Islet of Langerhans (tissue), 1 donor: ENCODE measurements at regions not wholly inside any gene's neighbourhood (a gene's known extent, or its start where the extent isn't known, plus 50 kb on each side); places are given as distances from the start of the nearest gene placed in this dataset.

Experiments used
- FAIRE-seq: peaks from one replicate; lab custom pipeline; 2011; peaks lifted over from hg19 to GRCh38; lab: Jason Lieb, UNC

DNA sequence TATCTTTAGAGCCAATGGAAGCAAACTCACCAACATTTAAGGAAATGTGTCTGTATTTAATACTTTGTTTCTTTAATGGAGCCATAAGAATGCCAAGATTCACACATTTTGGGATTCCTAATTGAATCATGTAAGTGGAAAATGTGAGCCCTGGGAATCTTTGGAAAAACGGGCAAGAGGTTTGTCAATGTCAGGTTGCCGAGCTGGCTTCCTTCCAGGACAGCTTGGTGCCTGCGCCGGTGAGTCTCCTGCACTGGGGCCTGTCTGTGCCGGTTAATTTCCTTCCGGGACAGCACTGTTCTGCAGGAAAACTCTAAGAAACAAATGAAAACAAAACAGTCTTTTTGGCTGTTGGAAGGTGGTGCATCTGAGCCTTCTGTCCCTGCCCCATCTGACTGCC is 210.6 kb downstream of the HAPSTR1 start:
- no peak for FAIRE-seq

- no peak for FAIRE-seq
Measured at GRCh38 chr16:9306753-9307152, 215.3 kb downstream of the HAPSTR1 start.

DNA sequence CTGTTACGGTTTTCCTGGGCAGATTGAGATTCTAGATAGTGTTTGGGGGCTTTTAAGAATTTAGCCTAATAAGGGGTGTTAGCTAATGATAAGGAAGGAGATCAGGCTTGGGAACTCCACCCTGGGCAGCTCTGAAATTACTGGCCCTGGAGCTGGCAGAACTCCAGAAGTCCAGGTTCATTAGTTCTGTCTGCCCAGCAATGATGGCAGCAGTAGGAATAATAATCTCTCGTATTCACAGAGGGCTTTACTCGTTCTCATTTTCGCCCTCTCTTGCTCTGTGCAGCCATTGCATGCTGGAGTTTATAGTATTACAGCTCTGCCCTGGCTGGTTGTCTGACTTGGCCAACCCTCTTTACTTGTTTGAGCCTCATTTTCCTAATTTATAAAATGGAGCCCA is 216.0 kb downstream of the HAPSTR1 start:
- FAIRE-seq, result no peak

DNA sequence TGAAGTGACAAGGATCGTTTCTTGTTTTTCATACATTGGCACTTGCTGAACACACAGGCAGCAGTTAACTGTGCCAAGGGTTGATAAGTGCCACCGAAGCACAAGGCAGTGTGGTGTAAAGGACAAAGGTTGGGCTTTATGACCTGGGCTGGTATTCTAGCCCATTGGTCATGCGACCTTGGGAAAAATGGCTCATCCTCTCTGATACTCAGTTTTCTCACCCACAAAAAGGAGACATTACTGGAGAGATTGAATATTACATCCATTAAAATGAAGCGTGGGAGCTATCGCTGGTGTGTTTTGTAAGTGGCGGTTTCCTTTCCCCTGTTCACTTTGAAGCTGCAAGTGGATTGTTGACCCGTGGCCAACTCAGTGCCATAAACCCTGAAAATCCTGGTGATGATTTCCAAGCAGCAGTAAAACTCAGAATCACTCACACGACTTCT is 216.9 kb downstream of the HAPSTR1 start:
- no peak for FAIRE-seq

GRCh38 chr16:9308850-9309249 is 217.4 kb downstream of the HAPSTR1 start:
- peak; percentile 95 for FAIRE-seq

DNA sequence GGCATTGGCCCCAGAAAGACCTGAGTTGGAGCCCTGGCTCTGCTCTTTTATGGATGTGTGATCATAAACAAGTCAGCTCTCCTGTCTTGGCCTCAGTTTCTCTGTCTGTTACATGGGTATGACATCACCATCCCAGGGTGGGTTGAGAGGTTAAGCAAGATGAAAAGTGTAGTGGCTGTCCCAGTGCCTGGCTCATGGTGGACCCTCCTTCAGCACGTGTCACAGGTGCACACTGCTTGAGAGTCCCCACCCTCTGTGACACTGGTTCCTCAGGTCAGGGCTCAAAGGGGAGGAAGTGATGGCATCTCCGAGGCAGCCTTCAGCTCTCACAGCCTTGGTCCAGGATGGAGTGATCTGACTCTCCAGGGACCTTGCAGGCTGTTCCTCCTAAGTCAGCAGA is 218.4 kb downstream of the HAPSTR1 start:
- FAIRE-seq, result no peak

- FAIRE-seq, result no peak
Measured at GRCh38 chr16:9311303-9311954, 220.0 kb downstream of the HAPSTR1 start.

DNA sequence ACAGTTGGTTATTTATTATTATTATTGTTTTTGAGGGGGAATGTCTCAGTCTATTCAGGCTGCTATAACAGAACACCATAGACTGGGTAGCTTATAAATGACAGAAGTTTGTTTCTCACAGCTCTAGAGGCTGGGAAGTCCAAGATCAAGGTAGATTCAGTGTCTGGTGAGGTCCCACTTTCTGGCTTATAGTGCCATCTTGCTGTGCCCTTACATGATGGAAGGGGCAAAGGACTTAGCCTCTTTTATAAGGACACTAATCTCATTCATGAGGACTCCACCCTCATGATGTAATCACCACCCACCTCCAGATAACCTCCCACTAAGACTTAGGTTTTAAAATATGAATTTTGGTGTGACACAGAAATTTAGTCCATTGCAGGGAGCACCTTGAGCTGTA is 224.6 kb downstream of the HAPSTR1 start:
- no peak for FAIRE-seq

DNA sequence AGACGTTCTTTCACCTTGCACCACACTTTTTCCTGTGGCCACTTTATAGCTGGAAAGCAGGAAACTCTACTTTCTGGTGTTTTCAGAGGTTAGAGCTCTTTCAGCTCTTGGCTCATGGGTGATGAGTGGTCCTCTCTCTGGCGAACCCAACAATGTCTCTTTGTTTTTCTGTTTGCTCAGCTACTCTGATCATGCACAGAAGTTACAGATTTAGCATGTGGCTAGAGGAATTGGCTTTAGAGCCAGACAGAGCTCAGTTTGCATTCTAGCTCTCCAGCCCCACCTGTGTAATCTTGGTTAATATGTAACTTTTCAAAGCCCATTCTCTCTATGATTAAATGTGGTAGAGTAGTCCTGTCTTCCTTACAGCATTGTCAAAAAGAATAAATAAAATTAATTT is 225.2 kb downstream of the HAPSTR1 start:
- FAIRE-seq, result peak; percentile 96

DNA sequence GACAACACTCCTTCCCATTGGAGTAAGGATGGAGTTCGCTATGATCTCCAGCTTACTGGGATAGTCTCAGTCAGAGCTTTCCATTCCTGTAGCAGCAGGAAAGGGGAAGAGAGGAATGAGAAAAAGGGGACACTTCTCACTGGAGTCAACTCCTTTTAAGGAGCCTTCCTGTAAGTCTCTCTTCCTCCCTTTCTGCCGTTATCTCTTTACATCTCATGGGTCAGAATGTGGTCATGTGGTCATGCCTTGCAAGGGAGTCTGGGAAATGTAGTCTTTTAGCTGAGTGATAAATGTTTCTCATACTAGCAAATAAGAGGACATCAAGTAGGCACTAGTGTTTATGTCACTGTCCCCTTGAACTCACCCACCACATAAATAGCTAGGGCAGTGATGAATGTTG is 227.3 kb downstream of the HAPSTR1 start:
- FAIRE-seq, result no peak

DNA sequence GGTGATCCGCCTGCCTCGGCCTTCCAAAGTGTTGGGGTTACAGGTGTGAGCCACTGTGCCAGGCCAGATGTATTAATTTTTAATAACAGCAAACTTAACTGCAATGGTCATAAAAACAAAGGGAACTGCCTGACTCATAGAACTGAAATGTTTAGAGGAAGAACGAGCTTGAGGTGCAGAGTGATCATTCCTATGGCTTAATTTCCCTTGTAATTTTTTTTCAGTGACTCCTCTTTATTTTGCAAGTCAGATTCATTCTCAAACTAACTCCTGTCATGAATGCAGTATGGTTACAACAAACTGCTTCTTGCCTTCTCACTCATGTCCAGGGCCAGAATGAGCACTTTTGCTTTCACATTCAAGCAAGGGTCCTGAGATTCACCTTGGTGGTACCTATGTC is 231.3 kb downstream of the HAPSTR1 start:
- FAIRE-seq, result no peak

DNA sequence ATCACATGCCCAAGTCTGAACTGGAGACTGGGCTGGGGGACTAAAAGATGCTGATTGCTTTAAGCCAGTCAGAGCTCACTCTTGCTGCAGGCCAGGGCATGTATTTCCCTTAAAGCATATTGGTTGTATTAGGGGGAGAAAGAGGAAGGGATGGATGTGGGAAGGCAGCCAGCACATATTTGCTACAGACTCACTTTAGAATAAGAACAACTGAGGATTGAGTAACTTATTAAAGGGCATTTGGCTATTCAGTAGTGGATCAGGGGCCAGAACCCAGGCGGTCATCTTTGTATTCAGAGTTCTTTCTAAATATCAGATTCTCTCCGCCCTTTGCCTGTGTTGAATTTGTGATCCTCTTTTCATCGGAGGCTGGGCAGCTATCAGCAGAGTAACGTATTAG is 231.7 kb downstream of the HAPSTR1 start:
- FAIRE-seq, result no peak

GRCh38 chr16:9327253-9327652 is 235.8 kb downstream of the HAPSTR1 start:
- FAIRE-seq, result no peak

DNA sequence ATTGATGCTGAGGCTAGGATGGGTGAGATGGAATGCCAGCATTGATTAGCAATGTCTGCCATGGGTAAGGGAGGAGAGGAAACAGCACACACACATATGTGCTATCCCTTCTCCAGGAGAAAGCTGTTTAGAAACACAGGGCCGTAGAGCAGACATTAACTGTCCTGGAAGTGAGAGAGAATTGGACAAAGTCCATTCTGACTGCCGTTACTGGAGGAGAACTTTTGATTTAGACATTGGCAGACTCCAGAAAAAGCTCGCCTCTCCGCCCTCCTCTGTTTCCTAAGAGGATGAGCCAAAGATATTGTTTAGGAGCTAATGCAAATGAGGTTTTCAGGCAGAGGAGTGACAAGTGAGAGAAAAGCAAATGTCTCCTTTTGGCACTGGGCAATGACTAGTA is 237.0 kb downstream of the HAPSTR1 start:
- no peak for FAIRE-seq

- no peak for FAIRE-seq
Measured at GRCh38 chr16:9330095-9330494, 238.7 kb downstream of the HAPSTR1 start.

DNA sequence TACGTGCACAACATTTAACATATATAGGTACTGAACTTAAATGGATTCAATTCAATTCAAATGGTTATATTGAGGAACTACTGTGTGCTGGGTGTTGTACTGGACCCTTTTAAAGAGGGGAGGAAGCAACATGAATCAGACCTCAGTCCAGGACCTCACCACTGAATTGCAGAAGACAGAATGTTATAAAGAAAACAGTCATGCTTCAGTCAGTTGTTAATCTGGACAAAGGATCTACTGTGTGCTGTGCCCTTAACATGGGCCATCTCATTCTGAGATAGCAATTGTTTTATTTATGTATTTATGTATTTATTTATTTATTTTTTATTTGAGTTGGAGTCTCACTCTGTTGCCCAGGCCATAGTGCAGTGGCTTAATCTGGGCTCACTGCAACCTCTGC is 240.1 kb downstream of the HAPSTR1 start:
- no peak for FAIRE-seq

DNA sequence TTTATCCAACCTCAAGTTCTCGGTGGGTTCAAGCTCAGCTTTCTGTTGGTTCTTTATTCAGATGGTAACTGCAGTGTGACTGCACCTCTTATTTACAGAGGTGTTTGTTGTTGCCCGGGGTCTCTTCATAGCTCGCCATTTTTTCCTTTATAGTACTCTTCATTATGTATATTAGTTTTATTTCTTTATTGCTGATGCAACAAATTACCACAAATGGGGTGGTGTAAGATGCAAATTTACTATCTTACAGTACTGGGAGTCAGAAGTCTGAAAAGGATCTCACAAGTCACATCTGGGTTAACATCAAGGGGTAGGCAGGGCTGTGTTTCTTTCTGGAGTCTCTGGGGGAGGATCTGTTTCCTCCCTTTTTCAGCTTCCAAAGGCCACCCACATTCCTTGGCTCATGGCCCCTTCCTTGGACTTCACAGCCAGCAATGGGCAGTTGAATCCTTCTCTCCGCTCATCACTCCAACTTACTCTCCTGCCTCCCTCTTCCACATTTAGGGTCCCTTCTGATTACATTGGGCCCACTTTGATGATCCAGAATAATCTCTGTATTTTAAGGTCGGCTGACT is 241.2 kb downstream of the HAPSTR1 start:
- no peak for FAIRE-seq

- FAIRE-seq, result no peak
Measured at GRCh38 chr16:9333469-9333868, 242.0 kb downstream of the HAPSTR1 start.

DNA sequence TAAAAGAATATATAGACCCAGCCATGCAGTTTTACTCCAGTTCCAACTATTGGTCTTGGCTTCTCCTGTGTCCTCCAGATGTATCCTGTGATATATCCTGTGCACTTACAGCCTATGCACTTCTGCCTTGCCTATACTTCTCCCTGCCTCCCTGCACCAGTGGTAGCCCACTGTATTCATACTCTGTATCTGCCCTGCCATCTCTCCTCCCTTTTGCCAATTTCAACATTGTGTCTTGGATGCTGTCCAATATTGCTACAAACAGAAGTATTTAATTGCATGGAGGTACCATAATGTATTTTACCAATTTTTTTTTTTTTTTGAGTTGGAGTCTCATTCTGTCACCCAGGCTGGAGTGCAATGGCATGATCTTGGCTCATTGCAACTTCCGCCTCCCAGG is 242.7 kb downstream of the HAPSTR1 start:
- FAIRE-seq, result no peak

GRCh38 chr16:9337308-9338032 is 246.0 kb downstream of the HAPSTR1 start:
- no peak for FAIRE-seq

DNA sequence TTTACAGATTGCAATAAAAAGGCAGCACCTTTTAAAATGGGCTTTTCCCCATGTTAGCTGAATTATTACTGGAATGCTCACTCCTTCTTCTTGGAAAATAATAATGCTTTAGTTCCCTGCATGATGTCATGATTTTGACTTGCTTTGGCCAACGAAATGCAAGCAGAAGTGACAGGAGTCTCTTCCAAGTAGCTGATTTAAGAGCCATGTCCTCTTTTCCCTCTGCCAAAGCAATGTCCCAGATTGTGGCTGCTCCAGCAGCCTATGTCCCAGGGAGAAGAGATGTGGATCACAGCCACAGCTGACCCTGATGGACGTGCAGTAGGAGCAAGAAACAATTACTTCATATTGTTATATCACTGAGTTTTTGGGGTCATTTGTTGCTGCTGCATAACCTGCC is 246.6 kb downstream of the HAPSTR1 start:
- no peak for FAIRE-seq

DNA sequence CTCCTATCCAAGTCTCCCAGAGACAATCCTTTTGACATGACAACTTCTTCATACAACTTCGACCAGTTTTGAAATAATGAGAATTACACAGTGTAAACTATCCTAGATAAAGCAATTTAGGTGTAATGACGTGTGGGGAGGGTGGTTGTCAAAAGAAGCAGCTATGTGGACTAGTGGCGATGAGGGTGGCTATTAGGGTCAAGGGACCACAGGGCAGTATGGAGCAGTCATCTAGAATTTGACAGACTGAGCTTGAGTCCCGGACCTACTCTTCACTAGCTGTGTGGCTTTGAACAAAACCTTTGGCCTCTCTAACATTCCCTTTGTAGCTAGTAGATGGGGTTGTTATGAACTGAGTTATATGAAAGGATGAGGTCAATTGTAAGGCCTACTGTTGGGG is 247.1 kb downstream of the HAPSTR1 start:
- FAIRE-seq, result no peak

GRCh38 chr16:9340526-9341256 is 249.2 kb downstream of the HAPSTR1 start:
- no peak for FAIRE-seq
